Hepatocyte (in vitro differentiated cells): ENCODE measurements at regions not wholly inside any gene's neighbourhood (a gene's known extent, or its start where the extent isn't known, plus 50 kb on each side); places are given as distances from the start of the nearest gene placed in this dataset.

Experiments used
- EZH2phosphoT487 ChIP-seq: fragments of 200-600 bp; sonication (generic); IDR thresholded peaks from one replicate; pipeline ENCODE4 v1.6.1; 2018; ENCODE audit warnings: antibody characterized with exemption, mild to moderate bottlenecking, low read depth, moderate library complexity; ENCODE audit not compliant: unreplicated experiment, severe bottlenecking
- TF ChIP-seq, protein P1 (sequence below): fragments of 200-600 bp; sonication (generic); IDR thresholded peaks from 2 replicates; pipeline ENCODE4 v1.5.1; 2016; ENCODE audit warnings: antibody characterized with exemption, mild to moderate bottlenecking; ENCODE audit not compliant: poor library complexity

DNA sequence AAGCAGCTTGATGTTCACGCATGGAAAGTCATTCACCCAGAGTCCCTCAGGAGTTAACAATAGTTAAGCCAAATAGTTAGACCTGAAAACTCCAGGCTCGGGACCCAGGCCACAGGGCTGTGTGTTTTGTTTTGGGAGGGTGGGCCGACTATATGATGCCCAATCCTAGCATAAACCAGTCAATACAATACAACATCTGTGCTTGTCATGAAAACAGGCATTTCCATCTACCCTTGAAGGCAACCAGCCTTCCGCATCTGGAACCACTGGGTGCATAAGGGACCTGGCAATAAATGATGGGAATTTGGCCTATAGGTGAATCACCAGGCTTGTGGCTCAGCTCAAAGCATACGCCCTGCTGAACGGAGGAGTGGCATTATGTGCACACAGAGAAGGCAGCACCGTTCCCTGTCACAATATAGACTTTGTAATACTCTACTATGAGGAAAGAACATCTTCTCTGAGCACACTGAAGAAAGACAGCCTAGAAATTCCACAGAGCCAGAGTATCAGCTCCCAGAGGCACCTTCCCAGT, 91.0 kb upstream of the FOXN3 start:
- TF ChIP-seq, protein P1, sequence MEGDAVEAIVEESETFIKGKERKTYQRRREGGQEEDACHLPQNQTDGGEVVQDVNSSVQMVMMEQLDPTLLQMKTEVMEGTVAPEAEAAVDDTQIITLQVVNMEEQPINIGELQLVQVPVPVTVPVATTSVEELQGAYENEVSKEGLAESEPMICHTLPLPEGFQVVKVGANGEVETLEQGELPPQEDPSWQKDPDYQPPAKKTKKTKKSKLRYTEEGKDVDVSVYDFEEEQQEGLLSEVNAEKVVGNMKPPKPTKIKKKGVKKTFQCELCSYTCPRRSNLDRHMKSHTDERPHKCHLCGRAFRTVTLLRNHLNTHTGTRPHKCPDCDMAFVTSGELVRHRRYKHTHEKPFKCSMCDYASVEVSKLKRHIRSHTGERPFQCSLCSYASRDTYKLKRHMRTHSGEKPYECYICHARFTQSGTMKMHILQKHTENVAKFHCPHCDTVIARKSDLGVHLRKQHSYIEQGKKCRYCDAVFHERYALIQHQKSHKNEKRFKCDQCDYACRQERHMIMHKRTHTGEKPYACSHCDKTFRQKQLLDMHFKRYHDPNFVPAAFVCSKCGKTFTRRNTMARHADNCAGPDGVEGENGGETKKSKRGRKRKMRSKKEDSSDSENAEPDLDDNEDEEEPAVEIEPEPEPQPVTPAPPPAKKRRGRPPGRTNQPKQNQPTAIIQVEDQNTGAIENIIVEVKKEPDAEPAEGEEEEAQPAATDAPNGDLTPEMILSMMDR, result no peak
- TF ChIP-seq EZH2phosphoT487, result no peak
